ENCODE measurements at regions not wholly inside any gene's neighbourhood (a gene's known extent, or its start where the extent isn't known, plus 50 kb on each side); places are given as distances from the start of the nearest gene placed in this dataset.

- TF ChIP-seq TAF1 (IDR thresholded peaks at IDR 0.05; ENCODE audit: borderline replicate concordance, insufficient read depth, low read length) (no peak), POLR2AphosphoS5 (IDR thresholded peaks at IDR 0.05; ENCODE audit: low read depth, low read length) (no peak)
Measured at GRCh38 chr14:30194741-30195148, 267.1 kb upstream of the PRKD1 start.
